A673 (cell line): ENCODE measurements at regions not wholly inside any gene's neighbourhood (a gene's known extent, or its start where the extent isn't known, plus 50 kb on each side); places are given as distances from the start of the nearest gene placed in this dataset.

Source experiments
- BruUV-seq: library from RNA; stranded (reverse); fragments of 400-500 nt; replicated peaks from 2 replicates; lab custom pipeline; 2021; lab: Mats Ljungman, UMichigan
- CTCF ChIA-PET: fragments of 300-600 bp; sonication (Branson Sonifier 250); formaldehyde crosslinking; loops from one replicate; lab custom pipeline; 2022; ENCODE audit warnings: antibody characterized with exemption; lab: Charles Lee
- POLR2A ChIA-PET: fragments of 300-600 bp; sonication (Branson Sonifier 250); formaldehyde crosslinking; loops from one replicate; lab custom pipeline; 2022; ENCODE audit warnings: antibody characterized with exemption; ENCODE audit not compliant: low non-redundant PET; lab: Charles Lee
- DNase-seq: peaks from one replicate; pipeline ENCODE4 v3.0.0-alpha.2; 2015; ENCODE audit warnings: low spot score
- H3K27ac ChIP-seq: fragments of 200-600 bp; sonication (generic); 2 replicates; pipeline ENCODE4 v1.5.1; 2016; ENCODE audit warnings: mixed run types, low read depth, mild to moderate bottlenecking, mixed read lengths, antibody characterized with exemption, low read length; ENCODE audit not compliant: poor library complexity, severe bottlenecking
- H3K27me3 ChIP-seq: fragments of 200-600 bp; sonication (generic); replicated peaks from 2 replicates; pipeline ENCODE4 v1.6.1; 2017; ENCODE audit warnings: mixed run types, low read depth, mild to moderate bottlenecking, mixed read lengths, antibody characterized with exemption, low read length; ENCODE audit not compliant: insufficient read depth, poor library complexity
- H3K36me3 ChIP-seq: fragments of 200-600 bp; sonication (generic); 2 replicates; pipeline ENCODE4 v1.6.1; 2016; ENCODE audit warnings: mixed run types, mild to moderate bottlenecking, mixed read lengths, antibody characterized with exemption, low read length; ENCODE audit not compliant: insufficient read depth, poor library complexity, severe bottlenecking
- H3K4me1 ChIP-seq: fragments of 200-600 bp; sonication (generic); 2 replicates; pipeline ENCODE4 v1.6.1; 2017; ENCODE audit warnings: mixed run types, mild to moderate bottlenecking, mixed read lengths, antibody characterized with exemption, low read length; ENCODE audit not compliant: insufficient read depth, poor library complexity, severe bottlenecking
- H3K4me3 ChIP-seq: fragments of 200-600 bp; sonication (generic); 2 replicates; pipeline ENCODE4 v1.5.1; 2016; ENCODE audit warnings: low read depth, mixed run types, mild to moderate bottlenecking, mixed read lengths, low read length; ENCODE audit not compliant: poor library complexity, severe bottlenecking
- H3K9me3 ChIP-seq: fragments of 200-600 bp; sonication (generic); 2 replicates; pipeline ENCODE4 v1.6.1; 2016; ENCODE audit warnings: mixed run types, low read depth, mild to moderate bottlenecking, mixed read lengths, antibody characterized with exemption, low read length; ENCODE audit not compliant: poor library complexity, severe bottlenecking
- CTCF ChIP-seq: fragments of 300-800, 200-600 bp; sonication (generic); conservative IDR thresholded peaks from 2 replicates; pipeline ENCODE4 v1.5.1; 2017; ENCODE audit warnings: low read depth, mild to moderate bottlenecking, antibody characterized with exemption, low read length, moderate library complexity, mixed read lengths
- EZH2 ChIP-seq: fragments of 200-600 bp; sonication (generic); IDR thresholded peaks from 2 replicates; pipeline ENCODE4 v1.6.1; 2017; ENCODE audit warnings: borderline replicate concordance, low read depth, mild to moderate bottlenecking, mixed read lengths, antibody characterized with exemption, low read length; ENCODE audit not compliant: poor library complexity, severe bottlenecking
- intact Hi-C: fragments of 100-400 bp; cut with micrococcal nuclease; formaldehyde crosslinking; loops from one replicate; pipeline ENCODE4 v1.10.0; 2022; ENCODE audit not compliant: unreplicated experiment

GRCh38 chr18:26653943-26654615, 105.7 kb upstream of the KCTD1 start:
- no peak overlapping the region for H3K4me3 ChIP-seq
- intact Hi-C loops: no loop called here
- CTCF ChIA-PET: no interaction called here
- no peaks in the 10 kb centered on the region for H3K36me3 ChIP-seq
- H3K4me1 ChIP-seq: no peaks in the 10 kb centered on the region
- peaks cover 89% of the 10 kb centered on the region for H3K27me3 ChIP-seq
- no peak overlapping the region for H3K27ac ChIP-seq
- no peak for TF ChIP-seq EZH2
- no peak; the same call in 1 of the 2 replicates for TF ChIP-seq CTCF
- no peaks in the 10 kb centered on the region for H3K9me3 ChIP-seq
- DNase-seq: no peak
- POLR2A ChIA-PET: no interaction called here
- BruUV-seq: no TSS peak

- Histone ChIP-seq H3K4me1 (no peaks in the 10 kb centered on the region), H3K27me3 (peaks cover 73% of the 10 kb centered on the region), H3K4me3 (no peak overlapping the region), H3K36me3 (no peaks in the 10 kb centered on the region), H3K9me3 (no peaks in the 10 kb centered on the region), H3K27ac (no peak overlapping the region)
- no TSS peak for BruUV-seq
- ChIA-PET POLR2A (no interaction called here), CTCF (no interaction called here)
- TF ChIP-seq CTCF (no peak), EZH2 (no peak)
- no peak for DNase-seq
- intact Hi-C loops: no loop called here
These were observed 104.1 kb upstream of the KCTD1 start for GRCh38 chr18:26652501-26652900.

- no peak overlapping the region for H3K27ac ChIP-seq
- CTCF ChIA-PET: interaction anchor here (1.0 kb wide), 1 partner anchor 267 kb away, joined by 3 read pairs; no protein-coding TSS in a partner anchor
- H3K27me3 ChIP-seq: peaks cover 59% of the 10 kb centered on the region
- no peaks in the 10 kb centered on the region for H3K9me3 ChIP-seq
- intact Hi-C loops: no loop called here
- no peak for TF ChIP-seq CTCF
- no peak for TF ChIP-seq EZH2
- no TSS peak for BruUV-seq
- H3K4me3 ChIP-seq: no peak overlapping the region
- no peaks in the 10 kb centered on the region for H3K4me1 ChIP-seq
- DNase-seq: no peak
- no peaks in the 10 kb centered on the region for H3K36me3 ChIP-seq
- POLR2A ChIA-PET: no interaction called here
These were observed 102.2 kb upstream of the KCTD1 start for GRCh38 chr18:26650310-26651268.
